ENCODE measurements at regions not wholly inside any gene's neighbourhood (a gene's known extent, or its start where the extent isn't known, plus 50 kb on each side); places are given as distances from the start of the nearest gene placed in this dataset.
A peak's percentile ranks its signal among the peaks of the same experiment; 100 is the strongest.
"Not testable (repeated sequence)": the region's sequence is repeated elsewhere in the genome, so short reads cannot be mapped to it uniquely, and the experiment has no call there.

DNA sequence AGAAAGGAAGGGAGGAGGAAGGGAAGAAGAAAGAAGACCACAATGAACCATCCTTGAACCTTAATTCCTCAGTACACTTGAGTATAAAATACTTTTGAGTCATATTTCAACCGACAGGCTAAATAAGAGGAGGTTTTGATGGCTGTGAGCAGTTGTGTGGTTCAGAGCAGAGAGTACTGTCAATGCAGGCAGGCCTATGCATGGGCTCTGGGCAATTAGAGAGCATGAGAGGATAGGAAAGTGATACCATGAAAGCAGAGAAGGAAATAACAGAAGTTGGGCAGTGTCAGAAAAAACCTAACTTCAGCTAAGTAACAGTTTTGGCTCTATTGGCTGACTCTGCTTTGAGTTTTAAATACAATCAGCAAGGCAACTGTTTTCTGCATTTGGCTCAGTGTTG, 123.6 kb upstream of the STK17B start:
- TF ChIP-seq EZH2 (IDR thresholded peaks at IDR 0.05; ENCODE audit: insufficient read depth, poor library complexity, severe bottlenecking), result no peak
- no peak for TF ChIP-seq EZH2phosphoT487 (IDR thresholded peaks at IDR 0.05; ENCODE audit: insufficient read depth, low read depth)
- no peaks in the 10 kb centered on the region for H3K79me2 ChIP-seq (ENCODE audit: insufficient read depth)
- H4K20me1 ChIP-seq (ENCODE audit: insufficient read depth), result no peaks in the 10 kb centered on the region
- no peaks in the 10 kb centered on the region for H3K9me2 ChIP-seq (ENCODE audit: insufficient read depth)
- H3K27ac ChIP-seq, result no peak overlapping the region
- peak overlapping the region; percentile 81 for H3K4me2 ChIP-seq (ENCODE audit: unreplicated experiment)
- 92 to 100% methylated on average over 1 of the region's 1 CpG for WGBS, 2 experiments (ENCODE audit: low coverage in 1 of 2, low lambda C conversion rate in 2 of 2, missing lambda C conversion rate in 2 of 2)
- H3K9ac ChIP-seq, result no peak overlapping the region
- peaks cover 27% of the 10 kb centered on the region for H3F3A ChIP-seq (ENCODE audit: insufficient read depth)
- no peaks in the 10 kb centered on the region for H3K36me3 ChIP-seq (ENCODE audit: low read depth)
- no peak overlapping the region for H2AFZ ChIP-seq
- no peaks in the 10 kb centered on the region for H3K9me3 ChIP-seq (ENCODE audit: low read depth)
- DNase-seq, result no peak
- H3K4me3 ChIP-seq, result no peak overlapping the region
- H3K4me1 ChIP-seq (ENCODE audit: insufficient read depth), result peaks cover 31% of the 10 kb centered on the region
- H3K27me3 ChIP-seq (replicated peaks; ENCODE audit: insufficient read depth), result no peaks in the 10 kb centered on the region
- in situ Hi-C loops (cut with MboI), result loop anchor here (10.0 kb wide), 1 partner anchor 460 kb away; no protein-coding TSS in a partner anchor

DNA sequence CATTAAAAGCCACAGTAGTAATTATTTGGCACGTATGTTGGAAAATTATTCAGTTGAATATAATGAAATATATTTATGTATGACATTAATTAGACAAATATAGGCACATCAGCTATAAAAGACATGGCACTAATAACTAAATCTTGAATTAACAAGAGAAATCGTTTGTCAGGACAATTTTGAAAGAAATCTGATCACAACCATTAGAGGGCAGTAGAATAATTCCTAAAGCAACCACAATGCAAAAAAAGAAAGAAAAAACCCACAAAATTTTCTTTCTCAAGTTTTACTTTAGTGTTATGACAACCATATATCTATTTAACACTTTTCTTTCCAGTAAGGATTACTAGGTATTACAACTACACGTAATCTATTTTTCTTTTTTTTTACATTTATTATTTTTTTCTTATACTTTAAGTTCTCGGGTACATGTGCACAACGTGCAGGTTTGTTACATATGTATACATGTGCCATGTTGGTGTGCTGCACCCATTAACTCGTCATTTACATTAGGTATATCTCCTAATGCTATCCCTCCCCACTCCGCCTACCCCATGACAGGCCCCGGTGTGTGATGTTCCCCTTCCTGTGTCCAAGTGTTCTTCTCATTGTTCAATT, 126.8 kb upstream of the STK17B start:
- not testable (repeated sequence) for H3K9me3 ChIP-seq (ENCODE audit: low read depth); H3K9ac ChIP-seq; H2AFZ ChIP-seq; H4K20me1 ChIP-seq (ENCODE audit: insufficient read depth); H3K4me2 ChIP-seq (ENCODE audit: unreplicated experiment); H3K27ac ChIP-seq; H3K4me3 ChIP-seq; H3K36me3 ChIP-seq (ENCODE audit: low read depth); H3K27me3 ChIP-seq (replicated peaks; ENCODE audit: insufficient read depth); H3K79me2 ChIP-seq (ENCODE audit: insufficient read depth); H3K9me2 ChIP-seq (ENCODE audit: insufficient read depth)
- WGBS, 2 experiments (ENCODE audit: low coverage in 1 of 2, low lambda C conversion rate in 2 of 2, missing lambda C conversion rate in 2 of 2), result 52 to 59% methylated on average over 8 of the region's 8 CpGs
- H3K4me1 ChIP-seq (ENCODE audit: insufficient read depth), result peaks cover 25% of the 10 kb centered on the region
- in situ Hi-C loops (cut with MboI), result loop anchor here (10.0 kb wide), 1 partner anchor 457 kb away; no protein-coding TSS in a partner anchor
- H3F3A ChIP-seq (ENCODE audit: insufficient read depth), result peaks cover 26% of the 10 kb centered on the region
- peak; percentile 58 for DNase-seq

DNA sequence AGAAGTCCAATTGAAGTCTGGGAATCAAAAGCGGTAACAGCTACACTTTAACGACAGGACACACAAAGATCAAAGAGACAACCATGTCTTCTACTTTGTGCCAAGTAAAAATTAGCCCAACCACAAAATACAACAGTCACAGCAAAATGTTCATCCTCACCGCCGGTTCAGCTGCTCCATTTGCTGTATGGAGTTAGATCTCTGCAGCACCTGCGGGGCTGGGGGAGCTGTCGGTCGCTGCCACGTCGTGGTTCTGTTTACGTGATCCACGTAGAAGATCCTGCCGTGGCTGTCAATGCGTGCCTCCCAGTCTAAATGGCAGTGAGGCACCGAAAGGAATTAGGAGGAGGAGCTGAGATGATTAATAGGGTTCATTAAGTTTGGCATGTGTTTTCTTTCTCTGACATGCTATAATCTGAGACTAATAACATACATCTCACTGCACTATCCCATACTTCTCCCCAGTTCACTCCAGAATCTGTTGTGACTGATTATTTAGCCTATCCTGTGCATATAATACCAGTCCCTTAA, 136.5 kb upstream of the STK17B start:
- Histone ChIP-seq H3K27me3 (replicated peaks; ENCODE audit: insufficient read depth) (no peaks in the 10 kb centered on the region), H3F3A (ENCODE audit: insufficient read depth) (no peaks in the 10 kb centered on the region), H3K4me1 (ENCODE audit: insufficient read depth) (no peaks in the 10 kb centered on the region), H3K9ac (no peak overlapping the region), H4K20me1 (ENCODE audit: insufficient read depth) (no peaks in the 10 kb centered on the region), H3K9me2 (ENCODE audit: insufficient read depth) (no peaks in the 10 kb centered on the region), H3K9me3 (ENCODE audit: low read depth) (no peaks in the 10 kb centered on the region), H3K79me2 (ENCODE audit: insufficient read depth) (no peaks in the 10 kb centered on the region), H2AFZ (no peak overlapping the region), H3K4me2 (ENCODE audit: unreplicated experiment) (no peak overlapping the region), H3K27ac (no peak overlapping the region), H3K36me3 (ENCODE audit: low read depth) (no peaks in the 10 kb centered on the region), H3K4me3 (no peak overlapping the region)
- in situ Hi-C loops (cut with MboI), result no loop called here
- WGBS, 2 experiments (ENCODE audit: low coverage in 1 of 2, low lambda C conversion rate in 2 of 2, missing lambda C conversion rate in 2 of 2), result 81 to 86% methylated on average over 13 to 14 of the region's 14 CpGs
- TF ChIP-seq EZH2phosphoT487 (IDR thresholded peaks at IDR 0.05; ENCODE audit: insufficient read depth, low read depth) (no peak), EZH2 (IDR thresholded peaks at IDR 0.05; ENCODE audit: insufficient read depth, poor library complexity, severe bottlenecking) (no peak)
- no peak for DNase-seq

DNA sequence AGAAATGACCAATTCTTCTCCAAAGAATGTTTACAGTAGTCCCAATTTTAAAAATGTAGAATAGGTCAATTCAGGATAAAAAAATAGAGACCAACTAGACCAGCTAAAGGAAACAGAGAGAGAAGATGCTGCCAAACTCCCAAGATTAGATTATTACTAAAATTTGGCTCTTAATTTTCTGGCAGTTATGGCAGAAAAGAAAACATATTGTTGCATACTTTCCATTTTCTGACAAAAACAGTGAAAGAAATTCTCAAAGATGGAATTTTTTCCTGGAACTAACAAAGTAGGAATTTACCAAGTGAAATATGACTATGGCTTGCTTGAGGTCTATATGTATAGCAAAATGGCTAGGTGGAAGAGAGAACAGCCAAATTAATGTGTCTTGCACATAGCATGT, 138.3 kb upstream of the STK17B start:
- Histone ChIP-seq H3K4me1 (ENCODE audit: insufficient read depth) (peaks cover 7% of the 10 kb centered on the region), H3K79me2 (ENCODE audit: insufficient read depth) (no peaks in the 10 kb centered on the region), H3K36me3 (ENCODE audit: low read depth) (no peaks in the 10 kb centered on the region), H3K9ac (no peak overlapping the region), H4K20me1 (ENCODE audit: insufficient read depth) (no peaks in the 10 kb centered on the region), H3K27me3 (replicated peaks; ENCODE audit: insufficient read depth) (no peaks in the 10 kb centered on the region), H2AFZ (no peak overlapping the region), H3K4me3 (no peak overlapping the region), H3K4me2 (ENCODE audit: unreplicated experiment) (no peak overlapping the region), H3K9me3 (ENCODE audit: low read depth) (no peaks in the 10 kb centered on the region), H3K9me2 (ENCODE audit: insufficient read depth) (no peaks in the 10 kb centered on the region), H3F3A (ENCODE audit: insufficient read depth) (peaks cover 5% of the 10 kb centered on the region; the same call in 1 of the 2 replicates), H3K27ac (no peak overlapping the region)
- DNase-seq, result no peak
- TF ChIP-seq EZH2phosphoT487 (IDR thresholded peaks at IDR 0.05; ENCODE audit: insufficient read depth, low read depth) (no peak), EZH2 (IDR thresholded peaks at IDR 0.05; ENCODE audit: insufficient read depth, poor library complexity, severe bottlenecking) (no peak)
- in situ Hi-C loops (cut with MboI), result no loop called here

- Histone ChIP-seq H3K9me2 (ENCODE audit: insufficient read depth) (no peaks in the 10 kb centered on the region), H3K9ac (no peak overlapping the region), H2AFZ (no peak overlapping the region), H3F3A (ENCODE audit: insufficient read depth) (peaks cover 22% of the 10 kb centered on the region; the same call in 1 of the 2 replicates), H3K4me1 (ENCODE audit: insufficient read depth) (peaks cover 24% of the 10 kb centered on the region), H3K9me3 (ENCODE audit: low read depth) (no peaks in the 10 kb centered on the region), H3K4me3 (no peak overlapping the region), H3K4me2 (ENCODE audit: unreplicated experiment) (no peak overlapping the region), H3K79me2 (ENCODE audit: insufficient read depth) (no peaks in the 10 kb centered on the region), H3K27ac (no peak overlapping the region), H3K27me3 (replicated peaks; ENCODE audit: insufficient read depth) (no peaks in the 10 kb centered on the region), H4K20me1 (ENCODE audit: insufficient read depth) (no peaks in the 10 kb centered on the region), H3K36me3 (ENCODE audit: low read depth) (no peaks in the 10 kb centered on the region)
- in situ Hi-C loops (cut with MboI), result no loop called here
- DNase-seq, result no peak
- 89 to 100% methylated on average over 1 of the region's 1 CpG for WGBS, 2 experiments (ENCODE audit: low coverage in 1 of 2, low lambda C conversion rate in 2 of 2, missing lambda C conversion rate in 2 of 2)
- TF ChIP-seq EZH2phosphoT487 (IDR thresholded peaks at IDR 0.05; ENCODE audit: insufficient read depth, low read depth) (no peak), EZH2 (IDR thresholded peaks at IDR 0.05; ENCODE audit: insufficient read depth, poor library complexity, severe bottlenecking) (no peak)
These were observed 142.8 kb upstream of the STK17B start for GRCh38 chr2:196314157-196314556.

Measured in GM23248 (cell line).